ENCODE measurements at regions not wholly inside any gene's neighbourhood (a gene's known extent, or its start where the extent isn't known, plus 50 kb on each side); places are given as distances from the start of the nearest gene placed in this dataset.

GRCh38 chr22:48187356-48187755 lies 1424.9 kb downstream of the TBC1D22A start:
- TF ChIP-seq PPARA (CRISPR knock-in tag; IDR thresholded peaks at IDR 0.05; ENCODE audit: borderline replicate concordance) (no peak), CSRNP3 (CRISPR knock-in tag; IDR thresholded peaks at IDR 0.05) (no peak), ZC3H10 (CRISPR knock-in tag; IDR thresholded peaks at IDR 0.05) (no peak), CREB5 (CRISPR knock-in tag; IDR thresholded peaks at IDR 0.05; ENCODE audit: low read depth) (no peak), CSDC2 (CRISPR knock-in tag; IDR thresholded peaks at IDR 0.05) (no peak), ISL1 (CRISPR knock-in tag; IDR thresholded peaks at IDR 0.05) (no peak), RARB (CRISPR knock-in tag; IDR thresholded peaks at IDR 0.05) (no peak), SNAI2 (CRISPR knock-in tag; IDR thresholded peaks at IDR 0.05) (no peak), ARNTL (CRISPR knock-in tag; IDR thresholded peaks at IDR 0.05; ENCODE audit: borderline replicate concordance, low read depth) (no peak)
- no peak for ATAC-seq

- ATAC-seq = no peak
- no peak for TF ChIP-seq ZC3H10 (CRISPR knock-in tag; IDR thresholded peaks at IDR 0.05)
- TF ChIP-seq TOX (CRISPR knock-in tag; IDR thresholded peaks at IDR 0.05; ENCODE audit: borderline replicate concordance) = no peak
- no peak for TF ChIP-seq ESRRG (CRISPR knock-in tag; IDR thresholded peaks at IDR 0.05)
- TF ChIP-seq ZNF70 (CRISPR knock-in tag; IDR thresholded peaks at IDR 0.05) = no peak
- no peak for TF ChIP-seq POU6F1 (CRISPR knock-in tag; IDR thresholded peaks at IDR 0.05; ENCODE audit: borderline replicate concordance, low read depth)
- no peak for TF ChIP-seq ISL1 (CRISPR knock-in tag; IDR thresholded peaks at IDR 0.05)
- TF ChIP-seq SNAI2 (CRISPR knock-in tag; IDR thresholded peaks at IDR 0.05) = no peak
- no peak for TF ChIP-seq CSRNP3 (CRISPR knock-in tag; IDR thresholded peaks at IDR 0.05)
- no peak for TF ChIP-seq TSHZ2 (CRISPR knock-in tag; IDR thresholded peaks at IDR 0.05)
- TF ChIP-seq PATZ1 (CRISPR knock-in tag; IDR thresholded peaks at IDR 0.05; ENCODE audit: borderline replicate concordance) = no peak
- TF ChIP-seq ZNF8 (CRISPR knock-in tag; IDR thresholded peaks at IDR 0.05) = no peak
- no peak for TF ChIP-seq ARNTL (CRISPR knock-in tag; IDR thresholded peaks at IDR 0.05; ENCODE audit: borderline replicate concordance, low read depth)
- no peak for TF ChIP-seq RARB (CRISPR knock-in tag; IDR thresholded peaks at IDR 0.05)
- TF ChIP-seq OSR1 (CRISPR knock-in tag; IDR thresholded peaks at IDR 0.05) = no peak
- TF ChIP-seq CREB5 (CRISPR knock-in tag; IDR thresholded peaks at IDR 0.05; ENCODE audit: low read depth) = no peak
Measured at GRCh38 chr22:48186146-48186790, 1423.8 kb downstream of the TBC1D22A start.

Data from SK-N-SH treated with all-trans-retinoic acid at 6 μM for 48 hours (cell line).